ENCODE measurements at regions not wholly inside any gene's neighbourhood (a gene's known extent, or its start where the extent isn't known, plus 50 kb on each side); places are given as distances from the start of the nearest gene placed in this dataset.

GRCh38 chr18:41853280-41853679, 101.8 kb upstream of the PIK3C3 start:
- BruUV-seq (replicated peaks): no TSS peak
- Histone ChIP-seq H3K79me2 (ENCODE audit: insufficient read depth, low read depth, low read length) (no peaks in the 10 kb centered on the region), H3K4me3 (ENCODE audit: low read depth, low read length, poor library complexity, severe bottlenecking) (no peak overlapping the region), H3K9me3 (ENCODE audit: low read length) (no peaks in the 10 kb centered on the region), H3K9me2 (ENCODE audit: insufficient read depth, low read length) (no peaks in the 10 kb centered on the region), H4K20me1 (ENCODE audit: insufficient read depth, low read length) (no peaks in the 10 kb centered on the region), H3K4me1 (ENCODE audit: insufficient read depth, low read length, poor library complexity, severe bottlenecking) (no peaks in the 10 kb centered on the region), H3K36me3 (ENCODE audit: insufficient read depth, low read length) (no peaks in the 10 kb centered on the region), H3K27ac (ENCODE audit: low read depth, low read length, poor library complexity, severe bottlenecking) (no peak overlapping the region), H3K4me2 (ENCODE audit: low read length) (no peak overlapping the region), H2AFZ (ENCODE audit: low read length) (no peak overlapping the region)
- CTCF ChIA-PET (ENCODE audit: unreplicated experiment): no interaction called here
- TF ChIP-seq CTCF (conservative IDR thresholded peaks at IDR 0.05; ENCODE audit: low read length) (no peak), EZH2phosphoT487 (IDR thresholded peaks at IDR 0.05; ENCODE audit: borderline replicate concordance, low read depth, low read length) (no peak)
- POLR2A ChIA-PET: no interaction called here
- DNase-seq (ENCODE audit: low spot score): no peak
- intact Hi-C loops (cut with micrococcal nuclease; ENCODE audit: unreplicated experiment): no loop called here

DNA sequence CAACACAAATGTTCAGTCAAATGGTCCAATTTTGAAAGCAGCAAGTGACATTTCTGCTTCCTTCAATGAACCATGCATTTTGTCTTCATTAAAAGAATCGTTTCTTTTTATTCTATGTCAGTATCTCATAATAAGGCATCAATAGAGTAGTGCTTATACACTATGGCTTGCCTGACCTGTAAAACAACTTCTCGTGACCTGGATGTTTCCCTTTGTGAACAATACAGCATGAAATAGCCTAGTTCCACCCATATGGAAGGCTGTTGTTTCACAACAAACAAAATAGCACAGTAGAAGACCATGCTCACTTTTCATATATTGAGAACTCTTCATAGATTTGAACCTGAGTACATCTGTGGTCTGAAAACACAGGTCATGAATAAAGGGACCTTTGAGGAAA, 104.3 kb upstream of the PIK3C3 start:
- Histone ChIP-seq H3K27ac (ENCODE audit: low read depth, low read length, poor library complexity, severe bottlenecking) (no peak overlapping the region), H3K9me2 (ENCODE audit: insufficient read depth, low read length) (no peaks in the 10 kb centered on the region), H2AFZ (ENCODE audit: low read length) (no peak overlapping the region), H3K9me3 (ENCODE audit: low read length) (no peaks in the 10 kb centered on the region), H3K79me2 (ENCODE audit: insufficient read depth, low read depth, low read length) (no peaks in the 10 kb centered on the region), H3K4me2 (ENCODE audit: low read length) (no peak overlapping the region), H3K4me1 (ENCODE audit: insufficient read depth, low read length, poor library complexity, severe bottlenecking) (no peaks in the 10 kb centered on the region), H3K4me3 (ENCODE audit: low read depth, low read length, poor library complexity, severe bottlenecking) (no peak overlapping the region), H3K36me3 (ENCODE audit: insufficient read depth, low read length) (no peaks in the 10 kb centered on the region), H4K20me1 (ENCODE audit: insufficient read depth, low read length) (no peaks in the 10 kb centered on the region)
- POLR2A ChIA-PET: no interaction called here
- intact Hi-C loops (cut with micrococcal nuclease; ENCODE audit: unreplicated experiment): no loop called here
- CTCF ChIA-PET (ENCODE audit: unreplicated experiment): no interaction called here
- no peak for TF ChIP-seq EZH2phosphoT487 (IDR thresholded peaks at IDR 0.05; ENCODE audit: borderline replicate concordance, low read depth, low read length)
- no peak for TF ChIP-seq CTCF (conservative IDR thresholded peaks at IDR 0.05; ENCODE audit: low read length)
- BruUV-seq (replicated peaks): no TSS peak
- no peak for DNase-seq (ENCODE audit: low spot score)

DNA sequence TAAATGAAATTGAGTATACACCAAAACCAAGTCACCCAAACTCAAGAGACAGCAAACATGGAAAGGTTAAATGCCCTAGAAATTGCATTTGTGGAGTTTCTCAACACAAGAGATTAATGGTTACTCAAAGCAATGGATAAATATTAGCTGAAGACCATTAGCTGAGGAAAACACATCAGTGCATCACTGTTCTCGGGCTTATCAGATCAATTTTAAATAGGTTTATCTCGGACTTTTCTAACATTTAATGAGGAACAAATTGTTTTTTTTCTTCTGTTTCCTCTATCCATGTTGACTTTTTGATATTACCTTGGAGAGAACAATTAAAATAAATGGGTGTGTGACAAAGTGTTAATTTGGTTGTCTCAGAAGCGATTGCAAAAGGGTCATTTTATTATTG, 105.4 kb upstream of the PIK3C3 start:
- no peak for TF ChIP-seq EZH2phosphoT487 (IDR thresholded peaks at IDR 0.05; ENCODE audit: borderline replicate concordance, low read depth, low read length)
- TF ChIP-seq CTCF (conservative IDR thresholded peaks at IDR 0.05; ENCODE audit: low read length): no peak
- DNase-seq (ENCODE audit: low spot score): no peak
- intact Hi-C loops (cut with micrococcal nuclease; ENCODE audit: unreplicated experiment): no loop called here
- H3K9me3 ChIP-seq (ENCODE audit: low read length): no peaks in the 10 kb centered on the region
- no peak overlapping the region for H3K27ac ChIP-seq (ENCODE audit: low read depth, low read length, poor library complexity, severe bottlenecking)
- no peaks in the 10 kb centered on the region for H3K36me3 ChIP-seq (ENCODE audit: insufficient read depth, low read length)
- BruUV-seq (replicated peaks): no TSS peak
- no peak overlapping the region for H3K4me3 ChIP-seq (ENCODE audit: low read depth, low read length, poor library complexity, severe bottlenecking)
- no peaks in the 10 kb centered on the region for H3K9me2 ChIP-seq (ENCODE audit: insufficient read depth, low read length)
- H4K20me1 ChIP-seq (ENCODE audit: insufficient read depth, low read length): no peaks in the 10 kb centered on the region
- H2AFZ ChIP-seq (ENCODE audit: low read length): no peak overlapping the region
- ChIA-PET CTCF (ENCODE audit: unreplicated experiment) (no interaction called here), POLR2A (no interaction called here)
- no peak overlapping the region for H3K4me2 ChIP-seq (ENCODE audit: low read length)
- H3K4me1 ChIP-seq (ENCODE audit: insufficient read depth, low read length, poor library complexity, severe bottlenecking): no peaks in the 10 kb centered on the region
- H3K79me2 ChIP-seq (ENCODE audit: insufficient read depth, low read depth, low read length): no peaks in the 10 kb centered on the region
